GM19372 (cell line): ENCODE measurements at regions not wholly inside any gene's neighbourhood (a gene's known extent, or its start where the extent isn't known, plus 50 kb on each side); places are given as distances from the start of the nearest gene placed in this dataset.
"Not testable (repeated sequence)": the region's sequence is repeated elsewhere in the genome, so short reads cannot be mapped to it uniquely, and the experiment has no call there.

ENCODE experiments used
- ATAC-seq: cut with Tn5 transposase; IDR thresholded peaks from one replicate; pipeline ENCODE4 v1.9.1; 2021; ENCODE audit warnings: mild to moderate bottlenecking, low read depth, moderate library complexity; ENCODE audit not compliant: unreplicated experiment

DNA sequence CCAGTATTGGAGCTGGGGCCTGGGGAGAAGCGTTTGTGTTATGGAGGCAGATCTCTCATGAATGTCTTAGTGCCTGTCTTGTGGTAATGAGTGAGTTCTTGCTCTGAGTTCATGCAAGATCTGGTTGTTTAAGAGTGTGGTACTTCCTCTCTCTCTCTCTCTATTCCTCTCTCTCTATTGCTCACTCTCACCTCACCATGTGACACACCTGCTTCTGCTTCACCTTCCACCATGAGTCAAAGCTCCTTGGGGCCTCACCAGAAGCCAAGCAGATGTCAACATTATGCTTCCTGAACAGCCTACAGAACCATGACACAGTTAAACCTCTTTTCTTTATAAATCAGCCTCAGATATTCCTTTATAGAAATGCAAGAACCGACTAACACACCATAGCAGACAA lies 242.7 kb upstream of the ADRA1B start:
- ATAC-seq, result no peak

DNA sequence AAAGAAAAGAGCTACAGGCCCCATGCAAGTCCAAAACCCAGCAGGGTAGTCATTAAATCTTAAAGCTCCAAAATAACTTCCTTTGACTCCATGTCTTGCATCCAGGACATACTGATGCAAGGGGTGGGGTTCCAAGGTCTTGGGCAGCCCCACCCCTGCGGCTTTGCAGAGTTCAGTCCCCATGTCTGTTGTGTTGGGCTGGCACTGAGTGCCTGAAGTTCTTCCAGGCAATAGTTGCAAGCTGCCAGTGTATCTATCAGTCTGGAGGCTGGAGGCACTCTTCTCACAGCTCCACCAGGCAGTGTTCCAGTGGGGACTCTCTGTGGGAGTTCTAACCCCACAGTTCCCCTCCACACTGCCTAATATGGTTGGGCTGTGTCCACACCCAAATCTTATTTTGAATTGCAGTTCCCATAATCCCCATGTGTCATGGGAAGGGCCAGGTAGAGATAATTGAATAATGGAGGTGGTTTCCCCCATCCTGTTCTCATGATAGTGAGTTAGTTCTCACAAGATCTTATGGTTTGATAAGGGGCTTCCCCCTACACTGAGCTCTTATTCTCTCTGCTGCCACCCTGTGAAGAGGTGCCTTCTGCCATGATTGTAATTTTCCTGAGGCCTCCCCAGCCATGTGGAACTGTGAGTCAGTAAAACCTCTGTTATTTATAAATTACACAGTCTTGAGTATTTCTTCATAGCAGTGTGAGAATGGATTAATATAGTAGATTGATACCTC lies 237.5 kb upstream of the ADRA1B start:
- no peak for ATAC-seq

DNA sequence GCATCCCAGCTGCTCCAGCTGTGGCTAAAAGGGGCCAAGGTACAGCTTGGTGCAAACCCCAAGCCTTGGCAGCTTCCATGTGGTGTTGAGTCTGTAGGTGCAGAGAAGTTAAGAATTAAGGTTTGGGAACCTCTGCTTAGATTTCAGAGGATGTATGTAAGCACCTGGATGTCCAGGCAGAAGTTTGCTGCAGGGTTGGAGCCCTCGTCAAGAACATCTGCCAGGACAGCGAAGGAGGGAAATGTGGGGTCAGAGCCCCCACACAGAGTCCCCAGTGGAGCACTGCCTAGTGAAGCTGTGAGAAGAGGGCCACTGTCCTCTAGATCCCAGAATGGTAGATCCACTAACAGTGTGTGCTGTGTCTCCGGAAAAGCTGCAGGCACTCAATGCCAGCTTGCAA lies 236.2 kb upstream of the ADRA1B start:
- ATAC-seq, result no peak

DNA sequence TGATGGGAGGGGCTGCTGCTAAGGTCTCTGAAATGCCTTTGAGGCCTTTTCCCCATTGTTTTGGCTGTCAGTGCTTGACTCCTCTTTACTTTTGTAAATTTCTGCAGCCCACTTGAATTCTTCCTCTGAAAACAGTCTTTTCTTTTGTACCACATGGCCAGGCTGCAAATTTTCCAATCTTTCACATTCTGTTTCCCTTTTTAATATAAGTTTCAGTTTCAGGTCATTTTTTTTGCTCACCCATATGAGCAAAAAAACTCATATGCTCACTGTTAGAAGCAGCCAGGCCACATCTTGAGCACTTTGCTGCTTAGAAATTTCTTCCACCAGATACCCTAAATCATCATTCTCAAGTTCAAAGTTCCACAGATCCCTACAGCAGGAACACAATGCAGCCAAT lies 234.6 kb upstream of the ADRA1B start:
- ATAC-seq, result no peak

DNA sequence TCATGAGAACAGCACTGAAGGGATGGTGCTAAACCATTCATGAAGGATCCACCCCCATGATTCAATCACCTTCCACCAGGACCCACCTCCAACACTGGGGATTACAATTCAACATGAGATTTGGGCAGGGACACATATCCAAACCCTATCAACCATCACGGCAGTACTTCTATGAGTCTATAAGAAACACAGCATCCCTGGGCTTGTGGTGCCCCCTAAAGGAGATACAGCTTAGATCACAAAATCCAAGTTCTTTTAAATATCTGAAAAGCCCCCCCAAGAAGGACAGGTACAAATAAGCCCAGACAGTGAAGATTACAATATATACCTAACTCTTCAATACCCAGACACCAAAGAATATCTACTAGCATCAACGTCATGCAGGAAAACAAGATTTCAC lies 233.7 kb upstream of the ADRA1B start:
- no peak for ATAC-seq

DNA sequence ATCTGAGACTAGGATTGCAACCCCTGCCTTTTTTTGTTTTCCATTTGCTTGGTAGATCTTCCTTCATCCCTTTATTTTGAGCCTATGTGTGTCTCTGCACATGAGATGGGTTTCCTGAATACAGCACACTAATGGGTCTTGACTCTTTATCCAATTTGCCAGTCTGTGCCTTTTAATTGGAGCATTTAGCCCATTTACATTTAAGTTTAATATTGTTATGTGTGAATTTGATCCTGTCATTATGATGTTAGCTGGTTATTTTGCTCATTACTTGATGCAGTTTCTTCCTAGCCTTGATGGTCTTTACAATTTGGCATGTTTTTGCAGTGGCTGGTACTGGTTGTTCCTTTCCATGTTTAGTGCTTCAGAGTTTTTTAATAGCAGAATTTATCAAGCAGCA lies 228.4 kb upstream of the ADRA1B start:
- ATAC-seq, result not testable (repeated sequence)

DNA sequence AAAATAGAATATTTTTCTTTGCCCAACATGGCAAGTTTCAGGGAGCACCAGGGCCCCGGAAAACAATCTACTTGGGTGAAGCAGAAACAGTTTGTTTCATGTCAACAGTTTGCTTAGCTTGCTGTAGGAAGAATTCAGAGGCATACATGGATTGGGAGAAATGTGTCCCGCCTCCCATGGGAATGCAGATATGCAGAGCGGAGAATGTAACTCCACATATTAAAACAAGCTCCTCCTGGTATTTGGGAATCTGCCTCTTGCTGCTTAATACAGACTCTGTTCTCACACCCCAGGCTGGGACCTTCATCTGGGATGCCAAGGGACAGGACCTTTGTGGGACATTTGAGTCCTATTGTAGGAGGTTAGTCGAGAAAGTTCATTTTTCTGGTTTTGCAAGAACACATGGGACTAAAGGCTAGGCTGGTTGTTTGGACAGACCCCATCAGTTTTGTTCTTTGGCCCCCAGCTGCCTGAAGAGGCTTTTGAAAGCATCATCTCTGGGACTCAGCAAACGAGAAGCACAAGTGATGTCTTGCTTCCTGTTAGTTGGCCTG lies 220.5 kb upstream of the ADRA1B start:
- no peak for ATAC-seq

DNA sequence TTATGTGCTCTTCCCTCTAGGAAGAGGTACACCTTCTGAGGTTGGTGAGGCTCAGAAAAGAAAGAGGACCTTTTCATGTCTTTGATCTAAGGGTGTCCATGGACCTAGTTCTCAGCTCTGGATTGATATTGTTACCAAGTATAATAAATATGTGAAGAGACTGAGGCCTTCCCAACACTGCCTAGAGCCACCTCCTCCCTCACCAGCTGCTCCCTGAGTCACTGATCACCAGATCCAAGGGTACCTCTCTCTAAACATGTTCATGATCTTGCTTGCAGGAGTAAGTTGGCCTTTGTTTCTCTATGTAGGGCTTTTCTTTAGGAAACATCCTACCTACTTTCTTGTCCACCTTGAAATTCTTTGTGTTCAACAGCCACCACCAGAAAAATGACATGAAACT lies 218.8 kb upstream of the ADRA1B start:
- ATAC-seq, result no peak

DNA sequence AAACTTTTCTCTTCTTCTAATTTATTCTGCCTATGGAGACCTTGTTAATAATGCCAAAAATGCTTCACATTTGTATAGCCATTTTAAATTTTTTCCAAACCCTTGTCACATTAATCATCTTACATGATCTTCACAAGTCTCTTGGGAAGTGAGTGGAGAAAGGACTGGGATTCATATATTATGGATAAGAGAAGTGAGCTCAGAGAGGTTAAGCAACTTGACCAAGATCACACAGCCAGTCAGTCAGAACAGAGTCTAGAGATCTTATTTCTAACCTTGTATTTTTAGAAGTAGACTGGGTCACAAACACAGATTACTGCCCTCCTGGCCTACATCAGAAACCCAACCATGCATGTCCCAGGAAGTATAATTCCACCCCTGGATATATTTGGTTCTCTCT lies 218.0 kb upstream of the ADRA1B start:
- no peak for ATAC-seq

DNA sequence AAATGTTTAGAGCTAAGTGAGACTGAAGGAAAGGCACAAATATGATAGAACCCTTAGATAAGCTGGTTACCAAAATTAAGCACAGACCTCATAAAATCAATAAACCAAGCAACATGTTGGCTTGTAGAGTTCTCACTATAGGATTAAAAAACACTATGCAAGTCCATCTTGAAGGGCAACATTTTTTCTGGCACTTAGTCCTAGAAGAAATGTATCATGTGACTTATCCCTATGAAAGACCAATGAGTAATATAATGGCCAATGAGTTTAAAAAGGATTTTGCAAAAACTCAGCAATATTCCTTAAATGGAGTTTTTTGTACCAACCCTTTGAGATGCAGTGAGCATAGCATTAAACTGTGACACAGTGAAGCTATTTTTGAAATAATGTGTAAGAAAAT lies 216.3 kb upstream of the ADRA1B start:
- no peak for ATAC-seq

DNA sequence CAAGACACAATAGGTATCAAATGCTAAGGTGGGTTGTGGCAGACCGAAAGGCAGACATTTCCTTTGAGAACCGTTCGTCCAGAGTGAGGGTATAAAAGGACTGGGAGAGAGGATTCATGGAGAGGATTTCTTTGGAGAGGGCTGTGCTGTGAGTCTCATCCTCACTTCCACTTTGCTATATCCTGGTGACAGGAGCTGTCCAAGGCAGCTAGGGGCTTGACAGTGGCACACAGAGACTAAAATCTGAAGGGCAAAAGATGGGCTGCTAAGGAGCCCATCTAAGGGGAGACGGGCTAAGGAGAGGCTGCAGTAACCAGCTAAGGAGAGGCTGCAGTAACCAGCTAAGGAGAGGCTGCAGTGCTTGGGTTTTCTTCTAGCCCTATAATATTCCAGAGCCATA lies 214.0 kb upstream of the ADRA1B start:
- no peak for ATAC-seq

DNA sequence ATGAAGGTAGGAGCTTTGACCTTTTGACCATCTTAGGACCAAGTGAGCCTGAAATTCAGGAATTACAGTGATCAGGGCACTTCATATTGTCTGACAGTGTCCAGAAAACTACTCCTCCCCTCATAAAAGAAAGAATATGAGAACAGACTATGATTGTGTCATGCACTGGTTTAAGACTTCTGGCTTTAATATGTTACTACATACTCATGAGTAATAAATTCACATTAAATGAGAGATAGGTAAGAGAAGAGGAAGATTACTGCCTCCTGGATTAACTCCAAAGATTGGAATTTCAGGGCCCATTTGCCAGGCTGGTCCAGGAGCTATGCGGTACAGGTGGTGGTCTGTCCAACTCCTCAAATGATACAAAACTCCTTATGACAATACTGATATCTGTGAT lies 213.5 kb upstream of the ADRA1B start:
- ATAC-seq, result no peak

DNA sequence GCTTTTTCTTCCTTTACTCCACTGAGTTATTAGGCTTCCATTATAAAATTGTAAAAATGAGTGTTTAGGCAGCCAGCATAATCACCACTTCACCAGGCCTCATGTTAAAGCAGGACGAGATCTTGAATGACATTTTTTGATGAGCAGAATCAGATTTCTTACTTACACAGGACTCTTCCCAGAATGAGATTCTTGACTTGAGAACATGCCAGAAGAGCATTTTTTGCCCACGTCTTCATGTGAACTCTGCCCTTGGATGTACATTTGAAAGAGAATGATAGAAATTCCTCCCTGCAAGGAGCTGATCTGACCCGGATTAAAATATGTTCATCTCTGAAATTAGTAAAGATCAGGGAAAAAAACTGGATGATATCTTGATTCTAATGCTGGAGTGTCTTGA lies 212.1 kb upstream of the ADRA1B start:
- no peak for ATAC-seq

DNA sequence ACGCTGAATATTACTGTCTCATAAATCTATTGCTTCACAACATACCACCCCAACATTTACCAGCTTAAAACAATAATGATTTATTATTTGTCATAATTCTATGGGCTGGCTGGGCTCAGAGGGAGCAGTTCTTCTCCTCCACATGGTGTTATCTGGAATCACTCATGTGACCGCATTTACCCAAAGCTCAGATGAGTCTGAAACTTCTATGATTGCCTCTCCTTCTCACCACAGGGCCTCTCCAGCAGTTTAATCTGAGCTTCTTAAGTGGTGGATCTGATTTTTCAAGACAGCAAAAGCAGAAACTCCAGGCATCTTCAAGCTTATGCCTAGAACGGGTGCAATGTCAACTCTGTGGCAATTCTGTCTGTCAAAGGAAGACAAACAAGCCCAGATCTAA lies 210.3 kb upstream of the ADRA1B start:
- ATAC-seq, result no peak

DNA sequence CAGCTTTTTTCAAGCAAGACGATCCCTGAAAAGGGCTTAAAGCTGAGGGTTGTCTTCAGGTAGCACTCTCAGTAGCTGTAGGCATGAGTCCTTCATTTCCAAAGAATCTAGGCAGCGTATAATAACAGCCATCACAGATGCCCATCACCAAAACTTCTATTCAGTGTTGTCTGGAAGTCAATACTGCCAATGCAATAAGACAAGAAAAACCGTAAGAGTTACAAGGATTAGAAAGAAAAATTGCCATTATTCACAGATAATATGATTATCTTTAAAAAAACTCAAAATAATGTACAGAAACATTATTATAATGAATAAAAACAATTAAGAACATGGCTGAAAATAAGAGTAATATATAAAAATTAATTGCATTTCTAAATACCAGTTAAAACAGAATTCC lies 208.2 kb upstream of the ADRA1B start:
- no peak for ATAC-seq

DNA sequence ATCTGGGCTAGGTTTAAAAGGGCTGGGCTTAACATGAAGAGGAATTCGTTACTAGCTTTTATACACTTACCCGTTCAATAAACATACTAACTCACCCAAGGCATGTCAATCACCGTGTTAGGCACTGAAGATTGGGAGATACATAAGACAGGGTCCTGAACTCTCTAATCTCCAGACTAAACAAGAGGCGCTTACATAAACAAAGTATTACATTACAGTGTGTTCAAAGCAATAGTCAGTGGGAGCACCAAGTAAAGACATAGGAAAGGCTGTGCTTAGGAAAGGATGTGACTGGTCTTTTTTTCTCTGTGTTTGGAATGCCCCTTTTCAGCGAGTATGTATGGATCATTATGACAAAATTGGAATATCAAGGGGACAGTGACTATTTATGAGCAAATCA lies 203.6 kb upstream of the ADRA1B start:
- ATAC-seq, result no peak

DNA sequence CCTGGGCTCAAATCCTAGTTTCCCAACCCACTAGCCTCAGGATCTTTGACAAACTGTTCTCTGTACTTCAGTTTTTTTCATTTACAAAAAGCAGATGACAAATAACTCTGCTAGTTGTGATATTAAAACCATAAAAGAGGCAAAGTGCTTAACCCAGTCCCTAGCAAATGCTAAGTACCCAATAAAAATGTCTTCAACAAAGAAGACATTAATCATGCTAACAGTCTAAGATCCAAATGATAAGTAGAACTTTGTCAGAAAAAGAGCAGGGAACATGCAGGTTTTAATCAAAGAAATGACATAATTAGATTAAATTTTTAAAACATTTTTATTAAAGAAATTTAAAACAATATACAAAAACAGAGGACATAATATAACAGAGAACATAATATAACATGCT lies 203.0 kb upstream of the ADRA1B start:
- ATAC-seq, result no peak

DNA sequence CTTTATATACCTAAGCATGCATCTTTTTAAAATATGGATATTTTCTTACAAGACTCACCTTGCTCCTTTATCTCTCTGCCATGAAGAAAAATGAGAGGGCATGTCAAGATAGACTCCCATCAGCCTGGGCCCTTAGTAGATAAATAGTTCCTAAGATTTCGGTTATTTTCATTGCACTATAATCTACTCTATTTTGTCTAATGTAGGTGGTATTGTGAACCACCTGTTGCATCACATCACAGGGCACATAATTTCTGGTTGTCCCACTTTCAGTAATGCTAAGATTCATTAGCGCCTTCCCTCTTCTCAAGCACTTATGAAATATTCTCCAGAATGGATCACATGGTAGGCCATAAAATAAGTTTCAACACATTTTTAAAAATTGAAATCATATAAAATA lies 202.5 kb upstream of the ADRA1B start:
- ATAC-seq, result no peak

DNA sequence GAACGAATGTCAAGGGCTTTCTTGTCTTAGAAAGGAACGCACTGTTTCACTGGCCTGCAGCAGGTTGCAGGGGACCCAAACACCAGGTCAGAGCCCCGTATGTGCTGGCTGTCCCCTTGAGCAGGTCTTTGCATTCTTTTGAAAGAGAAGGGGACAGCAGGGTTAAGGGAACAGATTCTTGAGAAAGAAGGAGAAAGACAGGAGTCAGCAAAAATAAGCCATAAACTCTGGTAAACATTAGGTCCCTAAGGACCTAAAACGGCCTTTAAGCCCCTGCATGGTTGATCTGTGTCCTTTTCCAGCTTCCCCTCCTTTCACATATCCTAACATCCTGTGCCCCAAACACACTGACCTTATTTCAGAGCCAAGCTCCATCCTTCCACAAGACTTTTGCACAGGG lies 190.8 kb upstream of the ADRA1B start:
- ATAC-seq, result no peak

DNA sequence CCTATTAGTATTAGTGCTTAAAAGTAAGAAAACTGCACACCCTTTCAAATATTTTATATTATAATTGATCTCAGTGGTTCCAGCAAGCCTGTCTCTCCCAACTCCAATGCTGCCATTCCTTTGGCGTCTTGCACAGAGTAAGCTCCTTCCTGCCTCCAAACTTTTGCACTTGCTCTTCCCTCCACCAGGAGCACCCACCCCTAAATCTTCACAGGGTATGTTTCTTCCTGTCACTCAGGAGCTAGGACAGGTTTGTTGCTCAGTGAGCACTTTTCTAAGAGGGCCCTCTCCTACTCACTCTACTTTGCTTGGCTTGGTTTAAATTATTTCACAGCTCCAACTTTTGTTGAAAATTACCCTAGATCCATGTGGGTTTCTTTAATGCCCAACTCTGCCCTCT lies 189.1 kb upstream of the ADRA1B start:
- ATAC-seq, result no peak

DNA sequence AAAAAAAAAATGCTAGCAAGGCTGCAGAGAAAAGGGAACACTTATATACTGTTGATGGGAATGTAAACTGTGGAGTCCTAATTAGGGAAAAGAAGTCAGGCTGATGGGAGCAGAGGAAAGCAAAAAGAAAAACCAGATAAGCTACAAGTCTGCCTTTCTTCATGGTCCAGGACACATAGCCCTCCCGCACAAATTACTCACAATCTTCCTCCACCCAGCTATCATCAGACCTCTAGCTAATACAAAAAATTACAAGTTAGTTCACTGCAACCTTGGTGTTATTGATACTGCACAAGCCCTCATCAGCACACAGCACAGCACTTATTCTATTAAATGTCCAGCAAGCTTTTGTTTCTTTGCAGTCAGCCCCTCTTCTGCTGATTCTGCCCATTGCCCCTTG lies 186.0 kb upstream of the ADRA1B start:
- ATAC-seq, result no peak

DNA sequence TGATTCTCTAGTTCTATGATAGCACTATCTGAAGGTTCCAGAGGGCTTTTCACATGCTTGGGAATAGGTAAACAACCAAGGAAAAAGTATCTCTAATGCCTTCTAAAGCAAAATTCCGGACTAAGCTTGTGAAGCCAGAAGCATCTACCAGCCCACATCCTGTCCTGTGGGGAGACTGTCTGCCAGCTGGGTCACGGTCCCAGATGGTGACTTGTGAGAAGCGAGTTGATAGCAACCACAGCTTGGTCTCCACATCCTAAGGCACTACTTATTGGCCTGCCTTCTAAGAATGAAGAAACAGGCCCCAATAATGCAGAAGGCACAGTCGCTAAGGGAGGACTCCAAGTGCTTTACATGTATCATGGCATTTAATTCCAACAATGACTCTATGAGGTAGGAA lies 184.1 kb upstream of the ADRA1B start:
- ATAC-seq, result no peak

DNA sequence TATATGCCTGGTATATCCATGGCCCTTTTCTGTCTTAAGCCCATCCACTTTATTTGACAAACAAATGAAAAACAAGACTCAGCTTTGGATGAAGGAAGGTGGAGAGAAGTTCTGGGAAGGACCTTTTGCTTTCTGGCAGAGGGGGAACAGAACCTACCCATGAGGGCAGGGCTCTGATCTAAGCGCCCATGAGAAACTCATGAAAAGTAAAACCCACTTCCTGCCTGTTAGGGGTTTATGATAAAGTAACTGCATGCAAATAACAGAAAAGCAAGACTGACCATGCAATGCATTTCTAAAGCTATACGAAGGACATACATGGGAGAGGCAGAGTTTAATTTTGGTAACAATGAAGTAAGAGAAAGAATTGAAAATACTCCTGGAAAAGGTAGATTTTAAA lies 181.9 kb upstream of the ADRA1B start:
- ATAC-seq, result no peak
